GM18505 (cell line): ENCODE measurements at regions not wholly inside any gene's neighbourhood (a gene's known extent, or its start where the extent isn't known, plus 50 kb on each side); places are given as distances from the start of the nearest gene placed in this dataset.
"Not testable (repeated sequence)": the region's sequence is repeated elsewhere in the genome, so short reads cannot be mapped to it uniquely, and the experiment has no call there.

Experiments used
- ATAC-seq: cut with Tn5 transposase; IDR thresholded peaks from one replicate; pipeline ENCODE4 v1.9.1; 2021; ENCODE audit not compliant: unreplicated experiment
- POLR2A ChIP-seq: IDR thresholded peaks from 4 replicates; pipeline ENCODE4 v1.6.1; 2011; ENCODE audit warnings: borderline replicate concordance; ENCODE audit not compliant: insufficient read depth, insufficient read length; ENCODE audit errors: extremely low read depth

DNA sequence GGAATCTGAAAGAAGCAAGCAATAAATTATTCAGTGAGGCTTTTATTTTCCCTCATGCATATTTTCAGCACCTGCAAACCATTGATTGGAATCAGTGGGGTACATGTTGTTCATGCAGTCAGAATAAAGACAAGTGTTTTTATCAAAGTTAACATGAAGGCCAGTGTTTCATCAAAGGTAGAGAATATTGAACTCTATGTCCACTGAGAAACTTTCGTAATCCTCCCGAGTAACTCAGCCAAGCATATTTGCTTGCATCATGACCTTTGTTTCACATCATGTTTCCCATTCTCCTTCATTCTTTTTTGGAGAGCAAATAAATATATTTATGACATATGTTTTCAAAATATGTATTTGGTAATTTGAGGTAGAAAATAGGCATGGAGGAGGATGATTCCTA, 663.1 kb downstream of the SH2D4B start:
- no peak for TF ChIP-seq POLR2A
- ATAC-seq: no peak

DNA sequence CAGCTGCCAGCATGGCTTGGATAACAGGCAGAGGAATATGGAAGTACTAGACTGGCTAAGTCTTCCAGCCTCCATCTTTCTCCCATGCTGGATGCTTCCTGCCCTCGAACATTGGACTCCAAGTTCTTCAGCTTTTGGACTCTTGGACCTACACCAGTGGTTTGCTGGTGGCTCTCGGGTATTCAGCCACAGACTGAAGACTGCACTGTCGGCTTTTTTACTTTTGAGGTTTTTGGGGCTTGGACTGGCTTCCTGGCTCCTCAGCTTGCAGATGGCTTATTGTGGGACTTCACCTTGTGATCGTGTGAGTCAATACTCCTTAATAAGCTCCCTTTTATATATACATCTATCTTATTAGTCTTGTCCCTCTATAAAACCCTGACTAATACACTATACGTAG, 667.6 kb upstream of the NRG3 start:
- not testable (repeated sequence) for ATAC-seq

- no peak for TF ChIP-seq POLR2A
- no peak for ATAC-seq
Observed at GRCh38 chr10:81213370-81213769, 661.6 kb upstream of the NRG3 start.

- TF ChIP-seq POLR2A: no peak
- ATAC-seq: no peak
Observed at GRCh38 chr10:81215498-81215897, 659.5 kb upstream of the NRG3 start.

GRCh38 chr10:81216949-81217348, 658.0 kb upstream of the NRG3 start:
- no peak for TF ChIP-seq POLR2A
- ATAC-seq: no peak

DNA sequence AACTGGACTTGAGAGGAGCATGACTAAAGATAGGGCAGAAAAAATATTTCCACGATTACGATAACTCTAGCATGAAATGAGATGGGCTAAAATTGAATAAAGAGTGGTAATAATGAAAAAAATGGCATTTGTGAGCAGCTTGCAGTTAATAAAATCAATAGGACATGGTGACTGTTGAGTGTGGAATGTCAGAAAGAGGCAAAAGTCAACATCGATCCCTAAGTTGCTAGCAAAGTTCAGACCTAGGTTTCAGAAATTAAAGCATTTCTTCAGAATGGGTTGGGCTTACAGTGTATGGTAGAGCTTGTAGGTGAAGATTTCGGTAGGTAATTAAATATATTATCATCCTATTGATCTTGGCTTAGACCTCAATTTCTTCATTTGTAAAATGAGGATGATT, 656.7 kb upstream of the NRG3 start:
- no peak for ATAC-seq

DNA sequence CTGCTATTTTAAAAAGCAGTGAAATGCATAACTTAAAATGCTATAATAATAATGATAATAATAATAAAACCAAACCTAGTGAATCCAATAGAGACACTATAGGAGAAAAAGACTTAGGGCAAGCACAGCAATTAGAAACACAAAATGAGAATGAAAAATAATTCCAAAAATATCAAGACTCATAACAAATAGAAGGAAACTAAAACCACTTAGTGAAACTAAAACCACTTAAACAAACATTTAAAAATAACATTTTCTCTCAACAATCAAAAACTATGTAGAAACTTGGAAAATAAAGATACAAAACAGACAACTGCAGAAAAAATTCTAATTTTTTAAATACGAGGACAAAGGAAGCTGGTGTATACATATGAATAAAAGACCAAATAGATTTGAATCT, 655.2 kb upstream of the NRG3 start:
- no peak for TF ChIP-seq POLR2A
- no peak for ATAC-seq

More for the DNA sequence above, 656.7 kb upstream of the NRG3 start:
- no peak for TF ChIP-seq POLR2A

DNA sequence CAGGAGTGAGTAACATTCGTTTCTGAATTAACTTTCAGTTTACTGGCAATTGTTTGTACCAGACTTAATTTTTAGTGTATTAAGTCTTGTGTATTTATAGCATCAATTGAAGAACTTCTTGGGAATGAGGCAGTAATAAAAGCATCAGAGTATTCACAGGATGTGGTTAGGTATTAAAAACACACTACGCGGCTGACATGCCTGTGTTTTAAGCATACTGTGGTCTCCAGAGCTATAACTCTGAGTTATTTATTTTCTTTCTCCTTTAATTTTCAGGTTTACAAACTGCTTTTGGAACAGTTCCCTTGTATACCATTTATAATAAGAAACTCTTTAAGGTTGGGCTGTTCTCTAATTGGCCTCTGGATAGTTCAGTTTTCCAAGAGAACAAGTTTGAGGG, 626.1 kb upstream of the NRG3 start:
- ATAC-seq: no peak
- TF ChIP-seq POLR2A: no peak

DNA sequence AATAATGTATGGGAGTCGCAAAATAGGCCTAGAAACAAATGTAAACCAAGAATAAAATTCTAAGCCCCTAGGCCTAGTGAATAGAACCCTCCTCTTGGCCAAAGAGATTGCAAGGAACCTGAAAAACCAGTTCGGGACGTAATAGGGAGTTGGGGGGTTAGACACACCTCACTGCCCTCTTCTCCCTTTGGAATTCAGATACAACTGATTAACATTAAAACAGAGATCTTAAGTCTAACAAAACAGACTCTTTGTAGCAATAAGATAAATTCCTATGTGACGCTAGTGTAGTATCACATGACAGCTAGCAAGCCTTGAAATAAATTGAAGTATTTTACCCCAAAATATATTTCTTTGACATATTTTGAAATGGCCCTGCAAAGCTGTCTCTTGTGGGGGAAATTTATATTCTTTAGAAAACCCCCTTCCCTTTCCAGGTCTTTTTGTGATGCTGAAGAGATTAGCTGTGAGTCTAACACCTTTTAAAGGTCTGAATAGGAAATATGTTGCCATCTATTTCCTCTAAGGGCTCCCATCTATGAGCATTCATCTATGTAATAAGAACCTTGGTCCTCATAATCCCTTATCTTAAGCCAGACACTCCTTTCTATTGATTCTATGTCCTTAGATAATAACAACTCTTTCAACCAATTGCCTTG, 623.4 kb upstream of the NRG3 start:
- TF ChIP-seq POLR2A: no peak
- no peak for ATAC-seq

DNA sequence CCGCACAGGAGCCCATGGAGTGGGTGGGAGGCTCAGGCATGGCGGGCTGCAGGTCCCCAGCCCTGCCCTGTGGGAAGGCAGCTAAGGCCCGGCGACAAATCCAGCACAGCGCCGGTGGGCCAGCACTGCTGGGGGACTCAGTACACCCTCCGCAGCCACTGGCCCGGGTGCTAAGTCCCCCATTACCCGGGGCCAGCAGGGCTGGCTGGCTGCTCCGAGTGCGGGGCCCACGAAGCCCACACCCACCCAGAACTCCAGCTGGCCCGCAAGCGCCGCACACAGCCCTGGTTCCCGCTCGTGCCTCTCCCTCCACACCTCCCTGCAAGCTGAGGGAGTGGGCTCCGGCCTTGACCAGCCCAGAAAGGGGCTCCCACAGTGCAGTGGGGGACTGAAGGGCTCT, 610.0 kb upstream of the NRG3 start:
- not testable (repeated sequence) for ATAC-seq

- no peak for TF ChIP-seq POLR2A
- ATAC-seq: no peak
Observed at GRCh38 chr10:81270051-81270450, 604.9 kb upstream of the NRG3 start.

DNA sequence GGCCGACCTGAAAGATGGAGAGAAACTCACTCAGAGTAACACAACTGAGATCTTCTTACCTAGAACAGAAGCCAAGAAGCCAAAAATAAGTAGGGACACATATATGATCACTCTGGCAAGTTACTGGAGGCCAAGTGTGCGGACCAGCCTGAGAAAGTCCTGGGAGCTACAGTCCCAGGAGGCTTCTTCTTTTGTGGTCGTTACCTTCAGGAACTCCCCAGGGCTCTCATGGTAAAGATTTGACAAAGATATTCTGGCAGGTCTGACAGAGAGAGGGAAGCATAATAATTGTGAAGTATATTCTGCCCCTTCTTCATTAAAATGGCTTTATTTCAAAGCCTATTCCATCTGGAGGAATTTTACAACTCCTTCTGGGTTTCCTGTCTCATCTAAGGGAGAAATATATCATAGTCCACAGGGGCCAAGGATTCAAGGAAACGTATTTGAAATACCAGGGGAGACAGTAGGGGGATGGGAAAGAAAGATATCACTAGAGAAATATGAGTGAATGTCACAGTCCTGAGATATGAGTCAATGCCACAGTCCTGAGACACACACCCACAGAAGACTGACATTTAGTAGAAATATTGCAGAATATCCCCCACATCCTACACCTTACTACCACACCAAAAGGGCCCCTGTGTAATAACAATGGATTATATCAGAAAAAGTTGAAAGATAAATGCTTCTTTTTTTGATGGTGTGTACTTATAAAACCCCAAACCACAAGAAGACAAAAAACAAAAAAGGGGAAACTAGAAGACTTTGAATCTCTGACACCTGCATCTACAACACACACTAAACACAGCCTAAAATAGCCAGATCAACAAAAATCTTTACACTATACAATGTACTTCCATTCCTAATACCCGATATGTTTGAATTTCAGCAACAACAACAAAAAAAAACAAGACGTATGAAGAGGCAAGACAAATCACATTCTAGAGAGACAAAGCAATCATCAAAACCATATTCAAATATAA, 594.2 kb upstream of the NRG3 start:
- no peak for ATAC-seq
- no peak for TF ChIP-seq POLR2A

- no peak for ATAC-seq
- no peak for TF ChIP-seq POLR2A
Observed at GRCh38 chr10:81288544-81288943, 586.5 kb upstream of the NRG3 start.

GRCh38 chr10:81297292-81297691, 577.7 kb upstream of the NRG3 start:
- no peak for ATAC-seq
- no peak for TF ChIP-seq POLR2A
